Breast epithelium (tissue), 3 donors: ENCODE measurements at regions not wholly inside any gene's neighbourhood (a gene's known extent, or its start where the extent isn't known, plus 50 kb on each side); places are given as distances from the start of the nearest gene placed in this dataset.

Experiments
- CTCF ChIP-seq, 3 donors: fragments of 450-650 bp; IDR thresholded peaks; one replicate each; pipeline ENCODE4 v1.5.1; 2016 to 2017; ENCODE audit warnings: antibody characterized with exemption in 3 of 3, mild to moderate bottlenecking in 3 of 3, moderate library complexity in 3 of 3
- POLR2A ChIP-seq: fragments of 450-650 bp; IDR thresholded peaks from one replicate; pipeline ENCODE4 v1.6.1; 2016; ENCODE audit warnings: antibody characterized with exemption, mild to moderate bottlenecking, moderate library complexity
- POLR2AphosphoS5 ChIP-seq, 3 donors: sonication (generic); formaldehyde crosslinking; IDR thresholded peaks; one replicate each; pipeline ENCODE4 v1.6.1; 2017; ENCODE audit warnings: antibody characterized with exemption in 3 of 3

GRCh38 chr11:107118025-107118720 is 99.9 kb upstream of the GUCY1A2 start:
- TF ChIP-seq CTCF (IDR thresholded peaks at IDR 0.05) (no peak), POLR2AphosphoS5 (IDR thresholded peaks at IDR 0.05) (no peak), POLR2A (no peak)
